IMR-90 (cell line): ENCODE measurements at regions not wholly inside any gene's neighbourhood (a gene's known extent, or its start where the extent isn't known, plus 50 kb on each side); places are given as distances from the start of the nearest gene placed in this dataset.

Experiments used
- ATAC-seq: fragments of 200-7000 bp; cut with Tn5 transposase; 2 replicates; pipeline ENCODE4 v1.9.1; 2020; ENCODE audit warnings: low read depth, mild to moderate bottlenecking, moderate library complexity
- BruUV-seq: library from RNA; stranded (reverse); fragments of 400-500 nt; replicated peaks from 2 replicates; lab custom pipeline; 2021; lab: Mats Ljungman, UMichigan
- CTCF ChIA-PET: fragments of 300-600 bp; formaldehyde crosslinking; extraction: SDS; loops from one replicate; lab custom pipeline; 2021; ENCODE audit warnings: antibody characterized with exemption; lab: Yijun Ruan, JAX
- POLR2A ChIA-PET: fragments of 300-600 bp; sonication (Branson Sonifier 250); formaldehyde crosslinking; loops from one replicate; lab custom pipeline; 2022; ENCODE audit warnings: antibody characterized with exemption; ENCODE audit not compliant: unreplicated experiment; lab: Charles Lee
- DNase-seq: peaks from one replicate; pipeline ENCODE4 v3.0.0; 2013
- H2AFZ ChIP-seq: replicated peaks from 2 replicates; pipeline ENCODE3; 2013; ENCODE audit warnings: low read length, mild to moderate bottlenecking; ENCODE audit not compliant: poor library complexity
- H2AK5ac ChIP-seq: 2 replicates; pipeline ENCODE4 v1.6.1; 2013; ENCODE audit warnings: low read depth, low read length, inconsistent platforms
- H2AK9ac ChIP-seq: replicated peaks from 2 replicates; pipeline ENCODE3; 2013; ENCODE audit warnings: mild to moderate bottlenecking, low read depth, low read length, moderate library complexity; ENCODE audit not compliant: poor library complexity
- H2BK120ac ChIP-seq: 2 replicates; pipeline ENCODE4 v1.6.1; 2013; ENCODE audit warnings: low read depth, low read length, inconsistent platforms
- H2BK15ac ChIP-seq: 3 replicates; pipeline ENCODE4 v1.6.1; 2013; ENCODE audit warnings: low read depth, low read length, inconsistent platforms
- H2BK20ac ChIP-seq: 2 replicates; pipeline ENCODE4 v1.6.1; 2013; ENCODE audit warnings: low read depth, mild to moderate bottlenecking, inconsistent platforms, low read length, moderate library complexity
- H2BK5ac ChIP-seq: 2 replicates; pipeline ENCODE4 v1.6.1; 2013; ENCODE audit warnings: mild to moderate bottlenecking, low read depth, low read length, inconsistent platforms; ENCODE audit not compliant: poor library complexity, severe bottlenecking
- H3K14ac ChIP-seq: replicated peaks from 2 replicates; pipeline ENCODE4 v1.6.1; 2013; ENCODE audit warnings: low read depth, low read length, inconsistent platforms
- H3K18ac ChIP-seq: 2 replicates; pipeline ENCODE4 v1.6.1; 2013; ENCODE audit warnings: low read depth, low read length, control low read depth
- H3K23ac ChIP-seq: 2 replicates; pipeline ENCODE4 v1.6.1; 2013; ENCODE audit warnings: low read depth, low read length, inconsistent platforms
- H3K27ac ChIP-seq: 2 replicates; pipeline ENCODE4 v1.5.1; 2013; ENCODE audit warnings: mild to moderate bottlenecking, control low read depth, low read length; ENCODE audit not compliant: insufficient read depth
- H3K27me3 ChIP-seq: 2 replicates; pipeline ENCODE4 v1.6.1; 2013; ENCODE audit warnings: low read length; ENCODE audit not compliant: control insufficient read depth, insufficient read depth
- H3K36me3 ChIP-seq: 2 replicates; pipeline ENCODE4 v1.6.1; 2013; ENCODE audit warnings: low read length, mixed read lengths; ENCODE audit not compliant: control insufficient read depth, insufficient read depth
- H3K4ac ChIP-seq: 2 replicates; pipeline ENCODE4 v1.6.1; 2013; ENCODE audit warnings: low read depth, low read length, inconsistent platforms
- H3K4me1 ChIP-seq: 2 replicates; pipeline ENCODE4 v1.6.1; 2013; ENCODE audit warnings: low read length, mixed read lengths; ENCODE audit not compliant: control insufficient read depth, insufficient read depth
- H3K4me2 ChIP-seq: 2 replicates; pipeline ENCODE4 v1.6.1; 2013; ENCODE audit warnings: low read depth, mild to moderate bottlenecking, control low read depth, low read length, moderate library complexity
- H3K4me3 ChIP-seq: 2 replicates; pipeline ENCODE4 v1.5.1; 2013; ENCODE audit warnings: low read depth, mild to moderate bottlenecking, control low read depth, low read length, moderate library complexity; ENCODE audit not compliant: insufficient read depth
- H3K56ac ChIP-seq: 2 replicates; pipeline ENCODE4 v1.6.1; 2013; ENCODE audit warnings: low read length, inconsistent platforms; ENCODE audit not compliant: insufficient read depth; ENCODE audit errors: extremely low read depth
- H3K79me1 ChIP-seq, 2 experiments: 2 replicates each; pipeline ENCODE4 v1.6.1; 2013; ENCODE audit warnings: low read length in 2 of 2, inconsistent platforms in 1 of 2, low read depth in 1 of 2
- H3K9ac ChIP-seq: 2 replicates; pipeline ENCODE4 v1.6.1; 2013; ENCODE audit warnings: low read depth, low read length, control low read depth
- H3K9me1 ChIP-seq: 2 replicates; pipeline ENCODE4 v1.6.1; 2013; ENCODE audit warnings: low read length, inconsistent platforms; ENCODE audit not compliant: insufficient read depth
- H3K9me3 ChIP-seq: 2 replicates; pipeline ENCODE4 v1.6.1; 2013; ENCODE audit warnings: low read length; ENCODE audit not compliant: control insufficient read depth, insufficient read depth
- H4K20me1 ChIP-seq: 2 replicates; pipeline ENCODE4 v1.6.1; 2013; ENCODE audit warnings: low read length, inconsistent platforms; ENCODE audit not compliant: insufficient read depth
- H4K5ac ChIP-seq: 2 replicates; pipeline ENCODE4 v1.6.1; 2013; ENCODE audit warnings: mild to moderate bottlenecking, low read depth, low read length, control low read depth
- H4K8ac ChIP-seq, 2 experiments: 2 replicates each; pipeline ENCODE4 v1.6.1; 2013; ENCODE audit warnings: low read depth in 2 of 2, low read length in 2 of 2, control low read depth in 1 of 2, inconsistent platforms in 1 of 2
- H4K91ac ChIP-seq: 2 replicates; pipeline ENCODE4 v1.6.1; 2013; ENCODE audit warnings: low read depth, low read length, inconsistent platforms; ENCODE audit not compliant: insufficient read depth
- BHLHE40 ChIP-seq: fragments of 150-350 bp; IDR thresholded peaks from 2 replicates; pipeline ENCODE4 v1.6.1; 2016; ENCODE audit warnings: mild to moderate bottlenecking, low read depth, low read length
- CEBPB ChIP-seq: IDR thresholded peaks from 2 replicates; pipeline ENCODE4 v1.6.1; 2012; ENCODE audit warnings: low read depth, low read length, improper control_type of control experiment
- CHD1 ChIP-seq: IDR thresholded peaks from 2 replicates; pipeline ENCODE4 v1.6.1; 2012; ENCODE audit warnings: low read depth, low read length, improper control_type of control experiment
- FOS ChIP-seq: fragments of 150-350 bp; IDR thresholded peaks from 2 replicates; pipeline ENCODE4 v1.6.1; 2016; ENCODE audit warnings: low read depth, low read length
- MAZ ChIP-seq: IDR thresholded peaks from 2 replicates; pipeline ENCODE4 v1.6.1; 2012; ENCODE audit warnings: low read depth, mild to moderate bottlenecking, low read length, improper control_type of control experiment, moderate library complexity, borderline replicate concordance
- NFE2L2 ChIP-seq: fragments of 150-350 bp; IDR thresholded peaks from 2 replicates; pipeline ENCODE4 v1.6.1; 2016; ENCODE audit warnings: low read depth, mild to moderate bottlenecking, low read length
- RCOR1 ChIP-seq: IDR thresholded peaks from 2 replicates; pipeline ENCODE4 v1.6.1; 2012; ENCODE audit warnings: mild to moderate bottlenecking, low read length, improper control_type of control experiment; ENCODE audit not compliant: insufficient replicate concordance
- SMC3 ChIP-seq: fragments of 150-350 bp; IDR thresholded peaks from 2 replicates; pipeline ENCODE4 v1.6.1; 2016; ENCODE audit warnings: low read depth, mild to moderate bottlenecking, antibody characterized with exemption, low read length, moderate library complexity
- WGBS, 2 experiments: methylation state at CpG; one replicate each; pipeline versions ENCODE4 v1.1.5 to v1.1.7; 2013; ENCODE audit warnings: missing lambda C conversion rate in 2 of 2; ENCODE audit not compliant: insufficient read length in 1 of 2; ENCODE audit errors: extremely low coverage in 2 of 2; 5-methylcytosine and 5-hydroxymethylcytosine counted together
- dilution Hi-C: fragments of 300-500 bp; cut with HindIII; formaldehyde crosslinking; loops from one replicate; pipeline ENCODE4 v1.14.3; 2018; ENCODE audit warnings: low sequenced_read_pairs; ENCODE audit not compliant: unreplicated experiment
- in situ Hi-C: fragments of 300-500 bp; cut with MboI; formaldehyde crosslinking; loops from 3 replicates; pipeline ENCODE4 v1.14.3; 2019; ENCODE audit warnings: low sequenced_read_pairs, inconsistent platforms, mixed read lengths
- intact Hi-C: fragments of 100-400 bp; cut with micrococcal nuclease; formaldehyde crosslinking; loops from 2 replicates; pipeline ENCODE4 v1.10.0; 2022

- no peak overlapping the region for H2BK20ac ChIP-seq
- no peak overlapping the region for H3K18ac ChIP-seq
- dilution Hi-C loops, result no loop called here
- TF ChIP-seq NFE2L2 (no peak), FOS (no peak), CHD1 (no peak), CEBPB (no peak), RCOR1 (no peak), BHLHE40 (no peak), SMC3 (no peak), MAZ (no peak)
- H2BK15ac ChIP-seq, result no peak overlapping the region
- H3K27me3 ChIP-seq, result no peaks in the 10 kb centered on the region
- no peak overlapping the region for H3K27ac ChIP-seq
- DNase-seq (no peak), ATAC-seq (no peak)
- no peak overlapping the region for H3K14ac ChIP-seq
- no peak overlapping the region for H4K91ac ChIP-seq
- H3K9me1 ChIP-seq, result no peaks in the 10 kb centered on the region
- H3K9ac ChIP-seq, result no peak overlapping the region
- H3K56ac ChIP-seq, result no peak overlapping the region
- H2AK9ac ChIP-seq, result no peak overlapping the region
- H4K8ac ChIP-seq, result no peak overlapping the region
- no TSS peak for BruUV-seq
- H3K79me1 ChIP-seq, result no peaks in the 10 kb centered on the region
- H3K4me2 ChIP-seq, result no peak overlapping the region
- H3K9me3 ChIP-seq, result no peaks in the 10 kb centered on the region
- POLR2A ChIA-PET, result no interaction called here
- no peak overlapping the region for H2AK5ac ChIP-seq
- H3K23ac ChIP-seq, result no peak overlapping the region
- no peaks in the 10 kb centered on the region for H4K20me1 ChIP-seq
- no peak overlapping the region for H3K4ac ChIP-seq
- WGBS, 2 experiments, result no CpG with 5 or more reads among the region's 1 CpG
- no peaks in the 10 kb centered on the region for H3K36me3 ChIP-seq
- CTCF ChIA-PET, result interaction anchor here (0.6 kb wide), 1 partner anchor 313 kb away, joined by 3 read pairs; no protein-coding TSS in a partner anchor
- H2BK5ac ChIP-seq, result no peak overlapping the region
- H3K4me3 ChIP-seq, result no peak overlapping the region
- H2AFZ ChIP-seq, result no peak overlapping the region
- intact Hi-C loops, result no loop called here
- in situ Hi-C loops, result no loop called here
- H2BK120ac ChIP-seq, result no peak overlapping the region
- H4K5ac ChIP-seq, result no peak overlapping the region
- H3K4me1 ChIP-seq, result no peaks in the 10 kb centered on the region
Observed at GRCh38 chr21:17988102-17988437, 168.9 kb upstream of the C21orf91 start.
